NCI-H2227 (cell line): ENCODE measurements at regions not wholly inside any gene's neighbourhood (a gene's known extent, or its start where the extent isn't known, plus 50 kb on each side); places are given as distances from the start of the nearest gene placed in this dataset.
"Not testable (repeated sequence)": the region's sequence is repeated elsewhere in the genome, so short reads cannot be mapped to it uniquely, and the experiment has no call there.

Experiments used
- DNase-seq: peaks from one replicate; lab custom pipeline; 2025; ENCODE audit not compliant: unreplicated experiment; lab: John Stamatoyannopoulos, UW

GRCh38 chr6:115643762-115644161 is 416.9 kb downstream of the FRK start:
- no peak for DNase-seq

- DNase-seq, result no peak
These were observed 425.8 kb downstream of the FRK start for GRCh38 chr6:115634887-115635286.

GRCh38 chr6:115634131-115634530 is 426.6 kb downstream of the FRK start:
- DNase-seq, result no peak

GRCh38 chr6:115631028-115631427 is 429.7 kb downstream of the FRK start:
- no peak for DNase-seq

- no peak for DNase-seq
These were observed 430.2 kb downstream of the FRK start for GRCh38 chr6:115630424-115631024.

GRCh38 chr6:115629415-115629814 is 431.3 kb downstream of the FRK start:
- DNase-seq, result no peak

GRCh38 chr6:115618256-115618655 is 442.4 kb downstream of the FRK start:
- DNase-seq, result no peak

- no peak for DNase-seq
These were observed 443.7 kb downstream of the FRK start for GRCh38 chr6:115617031-115617430.

- no peak for DNase-seq
These were observed 447.2 kb downstream of the FRK start for GRCh38 chr6:115613488-115613887.

GRCh38 chr6:115612796-115613479 is 447.8 kb downstream of the FRK start:
- no peak for DNase-seq

- DNase-seq, result no peak
These were observed 448.5 kb downstream of the FRK start for GRCh38 chr6:115612216-115612615.

GRCh38 chr6:115610696-115611095 is 450.0 kb downstream of the FRK start:
- DNase-seq, result no peak

GRCh38 chr6:115609111-115609510 is 451.6 kb downstream of the FRK start:
- no peak for DNase-seq

- DNase-seq, result no peak
These were observed 458.2 kb downstream of the FRK start for GRCh38 chr6:115602466-115602865.

GRCh38 chr6:115601509-115601908 is 459.2 kb downstream of the FRK start:
- DNase-seq, result no peak

GRCh38 chr6:115601064-115601463 is 459.6 kb downstream of the FRK start:
- DNase-seq, result no peak

- DNase-seq, result no peak
These were observed 465.8 kb downstream of the FRK start for GRCh38 chr6:115594891-115595290.

GRCh38 chr6:115592025-115592424 is 468.7 kb downstream of the FRK start:
- no peak for DNase-seq

GRCh38 chr6:115589072-115589471 is 471.6 kb downstream of the FRK start:
- not testable (repeated sequence) for DNase-seq

GRCh38 chr6:115583290-115583689 is 477.4 kb downstream of the FRK start:
- DNase-seq, result no peak

- DNase-seq, result no peak
These were observed 478.3 kb downstream of the FRK start for GRCh38 chr6:115582386-115582785.

GRCh38 chr6:115579565-115579964 is 481.1 kb downstream of the FRK start:
- not testable (repeated sequence) for DNase-seq

GRCh38 chr6:115577270-115577669 is 483.4 kb downstream of the FRK start:
- no peak for DNase-seq
